OCI-LY1 (cell line): ENCODE measurements at regions not wholly inside any gene's neighbourhood (a gene's known extent, or its start where the extent isn't known, plus 50 kb on each side); places are given as distances from the start of the nearest gene placed in this dataset.

ENCODE experiments used
- H2AFZ ChIP-seq: fragments of 200-600 bp; sonication (generic), shearing (Covaris generic); 2 replicates; pipeline ENCODE4 v1.6.0; 2014; ENCODE audit warnings: antibody characterized with exemption, mild to moderate bottlenecking, low read length
- H3F3A ChIP-seq: fragments of 200-600 bp; sonication (generic), shearing (Covaris generic); 2 replicates; pipeline ENCODE4 v1.6.0; 2014; ENCODE audit warnings: mild to moderate bottlenecking, antibody characterized with exemption, low read length, moderate library complexity; ENCODE audit not compliant: insufficient read depth
- H3K27ac ChIP-seq: fragments of 200-600 bp; sonication (generic); 2 replicates; pipeline ENCODE4 v1.5.1; 2014; ENCODE audit warnings: low read length, mixed run types, mild to moderate bottlenecking, low read depth; ENCODE audit not compliant: poor library complexity, severe bottlenecking
- H3K27me3 ChIP-seq: fragments of 200-600 bp; sonication (generic); 2 replicates; pipeline ENCODE4 v1.6.0; 2014; ENCODE audit warnings: antibody characterized with exemption, mild to moderate bottlenecking, low read length, moderate library complexity; ENCODE audit not compliant: insufficient read depth
- H3K36me3 ChIP-seq: fragments of 200-600 bp; sonication (generic); 2 replicates; pipeline ENCODE4 v1.6.1; 2014; ENCODE audit warnings: mild to moderate bottlenecking, antibody characterized with exemption, low read length, moderate library complexity, mixed read lengths; ENCODE audit not compliant: insufficient read depth
- H3K4me1 ChIP-seq: fragments of 200-600 bp; sonication (generic); 2 replicates; pipeline ENCODE4 v1.5.1; 2014; ENCODE audit warnings: mild to moderate bottlenecking, low read length, moderate library complexity; ENCODE audit not compliant: insufficient read depth, severe bottlenecking
- H3K4me2 ChIP-seq: fragments of 200-600 bp; sonication (generic), shearing (Covaris generic); 2 replicates; pipeline ENCODE4 v1.6.1; 2014; ENCODE audit warnings: low read length
- H3K4me3 ChIP-seq: fragments of 200-600 bp; sonication (generic); 2 replicates; pipeline ENCODE4 v1.5.1; 2014; ENCODE audit warnings: low read length, low read depth, mild to moderate bottlenecking, mixed read lengths; ENCODE audit not compliant: poor library complexity, severe bottlenecking
- H3K79me2 ChIP-seq: fragments of 200-600 bp; shearing (Covaris generic); 2 replicates; pipeline ENCODE4 v1.6.1; 2016; ENCODE audit warnings: mixed run types, low read length, mixed read lengths; ENCODE audit not compliant: insufficient read depth
- H3K9ac ChIP-seq: fragments of 200-600 bp; sonication (generic), shearing (Covaris generic); 2 replicates; pipeline ENCODE4 v1.6.1; 2014; ENCODE audit warnings: mild to moderate bottlenecking, low read length, mixed read lengths
- H3K9me2 ChIP-seq: fragments of 200-600 bp; sonication (generic), shearing (Covaris generic); 2 replicates; pipeline ENCODE4 v1.6.1; 2014; ENCODE audit warnings: low read depth, mild to moderate bottlenecking, low read length, mixed read lengths
- H3K9me3 ChIP-seq: fragments of 200-600 bp; shearing (Covaris generic); 2 replicates; pipeline ENCODE4 v1.6.1; 2014; ENCODE audit warnings: low read length, mixed read lengths
- H4K20me1 ChIP-seq: fragments of 200-600 bp; sonication (generic), shearing (Covaris generic); 2 replicates; pipeline ENCODE4 v1.6.0; 2016; ENCODE audit warnings: mild to moderate bottlenecking, low read length; ENCODE audit not compliant: insufficient read depth
- CTCF ChIP-seq: fragments of 200-600 bp; sonication (generic), shearing (Covaris generic); IDR thresholded peaks from 2 replicates; pipeline ENCODE4 v1.5.1; 2017; ENCODE audit warnings: mild to moderate bottlenecking, antibody characterized with exemption, low read length, moderate library complexity, mixed read lengths
- EZH2 ChIP-seq: fragments of 200-600 bp; sonication (generic), shearing (Covaris generic); IDR thresholded peaks from 2 replicates; pipeline ENCODE4 v1.8.0; 2017; ENCODE audit warnings: borderline replicate concordance, mixed run types, mild to moderate bottlenecking, antibody characterized with exemption, low read length, moderate library complexity, mixed read lengths

- TF ChIP-seq CTCF, result no peak
- no peak for TF ChIP-seq EZH2
- Histone ChIP-seq H3K9ac (no peak overlapping the region), H3K4me1 (no peaks in the 10 kb centered on the region), H4K20me1 (no peaks in the 10 kb centered on the region), H3K4me2 (no peak overlapping the region), H3K27me3 (no peaks in the 10 kb centered on the region), H3K79me2 (no peaks in the 10 kb centered on the region), H2AFZ (no peak overlapping the region), H3F3A (no peaks in the 10 kb centered on the region), H3K27ac (no peak overlapping the region), H3K4me3 (no peak overlapping the region), H3K9me2 (no peaks in the 10 kb centered on the region), H3K9me3 (no peaks in the 10 kb centered on the region), H3K36me3 (no peaks in the 10 kb centered on the region)
These were observed 146.8 kb upstream of the TMTC1 start for GRCh38 chr12:29930503-29930902.

GRCh38 chr12:29929295-29929694, 145.6 kb upstream of the TMTC1 start:
- no peaks in the 10 kb centered on the region for H3K9me2 ChIP-seq
- H3K4me1 ChIP-seq, result no peaks in the 10 kb centered on the region
- no peak for TF ChIP-seq CTCF
- no peak for TF ChIP-seq EZH2
- no peak overlapping the region for H3K4me3 ChIP-seq
- H3K9me3 ChIP-seq, result no peaks in the 10 kb centered on the region
- no peak overlapping the region for H3K9ac ChIP-seq
- no peaks in the 10 kb centered on the region for H3K36me3 ChIP-seq
- no peak overlapping the region for H2AFZ ChIP-seq
- H3K27ac ChIP-seq, result no peak overlapping the region
- H3F3A ChIP-seq, result no peaks in the 10 kb centered on the region
- H3K27me3 ChIP-seq, result no peaks in the 10 kb centered on the region
- no peak overlapping the region for H3K4me2 ChIP-seq
- no peaks in the 10 kb centered on the region for H3K79me2 ChIP-seq
- H4K20me1 ChIP-seq, result no peaks in the 10 kb centered on the region

GRCh38 chr12:29921307-29921706, 137.6 kb upstream of the TMTC1 start:
- H3K9me3 ChIP-seq, result no peaks in the 10 kb centered on the region
- H3K27me3 ChIP-seq, result no peaks in the 10 kb centered on the region
- H3K36me3 ChIP-seq, result no peaks in the 10 kb centered on the region
- no peaks in the 10 kb centered on the region for H3K4me1 ChIP-seq
- no peak overlapping the region for H3K4me2 ChIP-seq
- H3K4me3 ChIP-seq, result no peak overlapping the region
- no peak overlapping the region for H3K27ac ChIP-seq
- no peaks in the 10 kb centered on the region for H3F3A ChIP-seq
- no peak overlapping the region for H2AFZ ChIP-seq
- no peaks in the 10 kb centered on the region for H4K20me1 ChIP-seq
- no peaks in the 10 kb centered on the region for H3K9me2 ChIP-seq
- no peaks in the 10 kb centered on the region for H3K79me2 ChIP-seq
- TF ChIP-seq EZH2 (no peak), CTCF (no peak)
- no peak overlapping the region for H3K9ac ChIP-seq
